Stomach (tissue), 4 donors: ENCODE measurements at regions not wholly inside any gene's neighbourhood (a gene's known extent, or its start where the extent isn't known, plus 50 kb on each side); places are given as distances from the start of the nearest gene placed in this dataset.

Experiments
- CTCF ChIP-seq, 7 experiments: fragments of 450-650 bp in 4 of 7; fragments of 200-600 bp in 3 of 7; sonication (generic) in 3 of 7; IDR thresholded peaks; one replicate each; pipeline ENCODE4 v1.5.1; 2016 to 2019; ENCODE audit warnings: antibody characterized with exemption in 7 of 7, control low read depth in 2 of 7, mild to moderate bottlenecking in 1 of 7
- EP300 ChIP-seq: sonication (generic); formaldehyde crosslinking; IDR thresholded peaks from one replicate; pipeline ENCODE4 v1.6.1; 2017; ENCODE audit warnings: antibody characterized with exemption
- POLR2AphosphoS5 ChIP-seq, 3 donors: sonication (generic); formaldehyde crosslinking; IDR thresholded peaks; one replicate each; pipeline ENCODE4 v1.6.1; 2016; ENCODE audit warnings: antibody characterized with exemption in 3 of 3

GRCh38 chr1:188937965-188938551 lies 1539.6 kb downstream of the BRINP3 start:
- TF ChIP-seq EP300: no peak
- no peak for TF ChIP-seq CTCF (IDR thresholded peaks at IDR 0.05)
- TF ChIP-seq POLR2AphosphoS5 (IDR thresholded peaks at IDR 0.05): no peak
